ENCODE measurements at regions not wholly inside any gene's neighbourhood (a gene's known extent, or its start where the extent isn't known, plus 50 kb on each side); places are given as distances from the start of the nearest gene placed in this dataset.

DNA sequence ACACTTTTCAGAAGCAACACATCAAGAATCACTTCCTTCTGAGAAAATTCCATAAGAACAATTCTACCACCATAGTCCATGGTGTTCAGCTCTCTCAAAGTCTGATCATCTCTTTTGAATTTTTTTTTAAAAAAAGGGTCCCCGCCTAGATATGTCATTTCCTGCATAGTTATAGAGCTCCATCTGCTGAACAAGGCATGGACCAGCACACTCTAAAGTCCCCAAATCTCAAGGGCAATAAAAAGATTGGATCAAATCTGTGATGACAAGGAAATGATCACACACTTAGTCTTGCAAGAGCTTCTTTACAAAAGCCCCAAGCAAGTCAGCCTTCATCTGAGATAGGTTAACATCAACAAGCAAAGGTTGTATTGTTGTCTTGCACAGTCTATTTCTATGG lies 100.7 kb upstream of the STMND1 start:
- H3K4me2 ChIP-seq (ENCODE audit: control insufficient read depth, insufficient read depth) = no peak overlapping the region
- no peaks in the 10 kb centered on the region for H3K79me2 ChIP-seq (ENCODE audit: control insufficient read depth, insufficient read depth, low read length)
- POLR2A ChIA-PET = no interaction called here
- DNase-seq (ENCODE audit: low read depth, low spot score) = no peak
- intact Hi-C loops (cut with micrococcal nuclease; ENCODE audit: unreplicated experiment) (no loop called here), in situ Hi-C loops (cut with MboI) (no loop called here)
- no peak for ATAC-seq
- no peaks in the 10 kb centered on the region; the same call in 2 of the 3 replicates for H3K9me3 ChIP-seq (replicated peaks; ENCODE audit: control insufficient read depth, insufficient read depth, low read length)
- no peak overlapping the region for H2AFZ ChIP-seq (ENCODE audit: control insufficient read depth, low read depth, low read length)
- SMC1A ChIA-PET (ENCODE audit: uncharacterized antibody, unreplicated experiment) = interaction anchor here (0.7 kb wide), 1 partner anchor 10 kb away, joined by 4 read pairs; no protein-coding TSS in a partner anchor
- RAD21 ChIA-PET (ENCODE audit: unreplicated experiment) = interaction anchor here (0.6 to 1.8 kb wide), 2 partner anchors 238 to 630 kb away, joined by 3 to 5 read pairs; no protein-coding TSS in a partner anchor
- CTCF ChIA-PET = interaction anchor here (0.6 to 1.1 kb wide), 3 partner anchors 8 to 238 kb away, joined by 3 read pairs; no protein-coding TSS in a partner anchor
- no peak for FAIRE-seq
- no peaks in the 10 kb centered on the region for H3K36me3 ChIP-seq (ENCODE audit: control insufficient read depth in 2 of 2, insufficient read depth in 2 of 2, low read length in 1 of 2)
- no peaks in the 10 kb centered on the region for H3K4me1 ChIP-seq (ENCODE audit: control insufficient read depth, insufficient read depth, low read length)
- H3K4me3 ChIP-seq = no peak overlapping the region
- H3K27me3 ChIP-seq (replicated peaks in 1 of 2; ENCODE audit: control insufficient read depth in 2 of 2, insufficient read depth in 2 of 2, low read length in 1 of 2) = no peaks in the 10 kb centered on the region; a peak in 2 of 4 replicates
- H3K27ac ChIP-seq (ENCODE audit: control insufficient read depth, insufficient read depth) = no peak overlapping the region
- no peak overlapping the region for H3K9ac ChIP-seq (ENCODE audit: control insufficient read depth, insufficient read depth, low read length)
- H4K20me1 ChIP-seq (ENCODE audit: control insufficient read depth, insufficient read depth) = no peaks in the 10 kb centered on the region
- 85% methylated on average over 1 of the region's 1 CpG for WGBS (ENCODE audit: insufficient coverage, insufficient replicate concordance, low lambda C conversion rate, missing lambda C conversion rate)
- TF ChIP-seq, protein P1, sequence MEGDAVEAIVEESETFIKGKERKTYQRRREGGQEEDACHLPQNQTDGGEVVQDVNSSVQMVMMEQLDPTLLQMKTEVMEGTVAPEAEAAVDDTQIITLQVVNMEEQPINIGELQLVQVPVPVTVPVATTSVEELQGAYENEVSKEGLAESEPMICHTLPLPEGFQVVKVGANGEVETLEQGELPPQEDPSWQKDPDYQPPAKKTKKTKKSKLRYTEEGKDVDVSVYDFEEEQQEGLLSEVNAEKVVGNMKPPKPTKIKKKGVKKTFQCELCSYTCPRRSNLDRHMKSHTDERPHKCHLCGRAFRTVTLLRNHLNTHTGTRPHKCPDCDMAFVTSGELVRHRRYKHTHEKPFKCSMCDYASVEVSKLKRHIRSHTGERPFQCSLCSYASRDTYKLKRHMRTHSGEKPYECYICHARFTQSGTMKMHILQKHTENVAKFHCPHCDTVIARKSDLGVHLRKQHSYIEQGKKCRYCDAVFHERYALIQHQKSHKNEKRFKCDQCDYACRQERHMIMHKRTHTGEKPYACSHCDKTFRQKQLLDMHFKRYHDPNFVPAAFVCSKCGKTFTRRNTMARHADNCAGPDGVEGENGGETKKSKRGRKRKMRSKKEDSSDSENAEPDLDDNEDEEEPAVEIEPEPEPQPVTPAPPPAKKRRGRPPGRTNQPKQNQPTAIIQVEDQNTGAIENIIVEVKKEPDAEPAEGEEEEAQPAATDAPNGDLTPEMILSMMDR (IDR thresholded peaks at IDR 0.05 in 2 of 3, conservative IDR thresholded peaks at IDR 0.05 in 1 of 3; ENCODE audit: control insufficient read depth in 2 of 3, extremely low read depth in 1 of 3, insufficient read depth in 1 of 3, low read depth in 3 of 3, low read length in 3 of 3) = peak in 1 of 3 experiments; percentile 19; a peak in 1 of 6 replicates
- TF ChIP-seq SMARCA5 (IDR thresholded peaks at IDR 0.05) (no peak), RAD21 (IDR thresholded peaks at IDR 0.05; ENCODE audit: insufficient read depth, low read depth, low read length) (peak; percentile 27; the same call in 1 of the 2 replicates)
- BruUV-seq (replicated peaks) = no TSS peak
